ENCODE measurements at regions not wholly inside any gene's neighbourhood (a gene's known extent, or its start where the extent isn't known, plus 50 kb on each side); places are given as distances from the start of the nearest gene placed in this dataset.

DNA sequence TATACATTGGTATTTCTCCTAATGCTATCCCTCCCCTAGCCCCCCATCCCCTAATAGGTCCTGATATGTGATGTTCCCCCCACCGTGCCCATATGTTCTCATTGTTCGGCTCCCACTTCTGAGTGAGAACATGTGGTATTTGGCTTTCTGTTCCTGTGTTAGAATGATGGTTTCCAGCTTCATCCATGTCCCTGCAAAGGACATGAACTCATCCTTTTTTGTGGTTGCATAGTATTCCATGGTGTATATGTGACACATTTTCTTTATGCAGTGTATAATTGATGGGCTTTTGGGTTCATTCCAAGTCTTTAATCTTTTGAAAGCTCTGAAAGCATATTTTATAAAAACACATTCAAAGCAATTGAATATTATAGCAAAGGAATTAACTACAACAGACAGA is 1169.4 kb upstream of the ZEB2 start:
- Histone ChIP-seq H3K27me3 (no peaks in the 10 kb centered on the region), H3K9me3 (no peaks in the 10 kb centered on the region), H3K27ac (no peak overlapping the region), H3K4me1 (no peaks in the 10 kb centered on the region), H3K4me3 (no peak overlapping the region), H3K36me3 (no peaks in the 10 kb centered on the region)
- TF ChIP-seq POLR2AphosphoS5 (IDR thresholded peaks at IDR 0.05) (no peak), CTCF (IDR thresholded peaks at IDR 0.05) (no peak), POLR2A (IDR thresholded peaks at IDR 0.05) (no peak)
- intact Hi-C loops (cut with DNase I; ENCODE audit: low total_unique reads) = no loop called here
- DNase-seq (ENCODE audit: low spot score in 2 of 2) = no peak

DNA sequence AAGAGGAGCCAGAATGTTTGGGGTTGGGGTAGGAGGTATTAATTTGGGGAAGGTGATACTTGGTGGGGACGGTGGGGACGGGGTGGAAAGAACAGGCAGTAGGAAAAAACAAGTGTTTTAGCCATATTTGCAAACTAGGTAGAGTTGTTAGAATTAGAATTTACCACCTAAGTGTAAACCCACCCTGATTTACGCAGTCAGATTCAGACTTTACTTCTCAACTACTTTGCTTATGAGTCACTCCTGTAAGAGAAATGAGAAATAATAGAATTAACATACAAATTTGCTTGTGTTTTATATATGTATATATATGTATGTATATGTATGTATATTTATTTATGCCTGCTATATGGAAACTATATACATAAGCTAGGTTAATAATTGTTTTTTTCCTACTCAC is 1168.2 kb upstream of the ZEB2 start:
- no peak overlapping the region for H3K4me3 ChIP-seq
- no peaks in the 10 kb centered on the region for H3K27me3 ChIP-seq
- intact Hi-C loops (cut with DNase I; ENCODE audit: low total_unique reads) = no loop called here
- DNase-seq (ENCODE audit: low spot score in 2 of 2) = no peak
- no peak overlapping the region for H3K27ac ChIP-seq
- no peaks in the 10 kb centered on the region for H3K9me3 ChIP-seq
- no peak for TF ChIP-seq POLR2AphosphoS5 (IDR thresholded peaks at IDR 0.05)
- TF ChIP-seq CTCF (IDR thresholded peaks at IDR 0.05) = no peak
- no peak for TF ChIP-seq POLR2A (IDR thresholded peaks at IDR 0.05)
- no peaks in the 10 kb centered on the region for H3K4me1 ChIP-seq
- no peaks in the 10 kb centered on the region for H3K36me3 ChIP-seq

- TF ChIP-seq CTCF (IDR thresholded peaks at IDR 0.05) (no peak), POLR2AphosphoS5 (IDR thresholded peaks at IDR 0.05) (no peak), POLR2A (IDR thresholded peaks at IDR 0.05) (no peak)
- no peaks in the 10 kb centered on the region for H3K36me3 ChIP-seq
- DNase-seq (ENCODE audit: low spot score in 2 of 2) = no peak
- intact Hi-C loops (cut with DNase I; ENCODE audit: low total_unique reads) = no loop called here
- H3K4me1 ChIP-seq = no peaks in the 10 kb centered on the region
- no peaks in the 10 kb centered on the region for H3K9me3 ChIP-seq
- no peaks in the 10 kb centered on the region for H3K27me3 ChIP-seq
- H3K4me3 ChIP-seq = no peak overlapping the region
- no peak overlapping the region for H3K27ac ChIP-seq
Observed at GRCh38 chr2:145687442-145688134, 1167.7 kb upstream of the ZEB2 start.

- H3K9me3 ChIP-seq = no peaks in the 10 kb centered on the region
- H3K4me3 ChIP-seq = no peak overlapping the region
- TF ChIP-seq CTCF (IDR thresholded peaks at IDR 0.05) (no peak), POLR2A (IDR thresholded peaks at IDR 0.05) (no peak), POLR2AphosphoS5 (IDR thresholded peaks at IDR 0.05) (no peak)
- no peaks in the 10 kb centered on the region for H3K36me3 ChIP-seq
- intact Hi-C loops (cut with DNase I; ENCODE audit: low total_unique reads) = no loop called here
- H3K4me1 ChIP-seq = no peaks in the 10 kb centered on the region
- no peak for DNase-seq (ENCODE audit: low spot score in 2 of 2)
- no peak overlapping the region for H3K27ac ChIP-seq
- H3K27me3 ChIP-seq = no peaks in the 10 kb centered on the region
Observed at GRCh38 chr2:145685383-145686050, 1165.6 kb upstream of the ZEB2 start.

GRCh38 chr2:145682546-145683157 is 1162.7 kb upstream of the ZEB2 start:
- Histone ChIP-seq H3K27me3 (no peaks in the 10 kb centered on the region), H3K4me3 (no peak overlapping the region), H3K36me3 (peaks cover 3% of the 10 kb centered on the region), H3K4me1 (no peaks in the 10 kb centered on the region), H3K9me3 (no peaks in the 10 kb centered on the region), H3K27ac (no peak overlapping the region)
- DNase-seq (ENCODE audit: low spot score in 2 of 2) = no peak
- TF ChIP-seq CTCF (IDR thresholded peaks at IDR 0.05) = no peak
- no peak for TF ChIP-seq POLR2A (IDR thresholded peaks at IDR 0.05)
- TF ChIP-seq POLR2AphosphoS5 (IDR thresholded peaks at IDR 0.05) = no peak
- intact Hi-C loops (cut with DNase I; ENCODE audit: low total_unique reads) = no loop called here
